Osteocyte (in vitro differentiated cells): ENCODE measurements at regions not wholly inside any gene's neighbourhood (a gene's known extent, or its start where the extent isn't known, plus 50 kb on each side); places are given as distances from the start of the nearest gene placed in this dataset.

Experiments
- DNase-seq: peaks from one replicate; pipeline ENCODE4 v3.0.0; 2021; ENCODE audit warnings: mixed read lengths; ENCODE audit not compliant: unreplicated experiment; ENCODE audit errors: extremely low spot score
- H3K27ac Mint-ChIP-seq: one replicate; pipeline ENCODE4 v1.8.0; 2021; ENCODE audit warnings: mild to moderate bottlenecking, mixed read lengths; ENCODE audit not compliant: unreplicated experiment
- H3K27me3 Mint-ChIP-seq: one replicate; pipeline ENCODE4 v1.8.0; 2021; ENCODE audit warnings: mixed read lengths; ENCODE audit not compliant: unreplicated experiment
- H3K36me3 Mint-ChIP-seq: one replicate; pipeline ENCODE4 v1.8.0; 2021; ENCODE audit warnings: mixed read lengths; ENCODE audit not compliant: unreplicated experiment
- H3K4me1 Mint-ChIP-seq: one replicate; pipeline ENCODE4 v1.8.0; 2021; ENCODE audit warnings: mixed read lengths; ENCODE audit not compliant: unreplicated experiment
- H3K4me3 Mint-ChIP-seq: one replicate; pipeline ENCODE4 v1.8.0; 2021; ENCODE audit warnings: mild to moderate bottlenecking, moderate library complexity, mixed read lengths; ENCODE audit not compliant: unreplicated experiment
- H3K9me3 Mint-ChIP-seq: one replicate; pipeline ENCODE4 v1.8.0; 2021; ENCODE audit warnings: mixed read lengths; ENCODE audit not compliant: unreplicated experiment
- CTCF ChIP-seq: fragments of 200-600 bp; sonication (generic); IDR thresholded peaks from 2 replicates; pipeline ENCODE4 v1.5.0; 2021; ENCODE audit warnings: antibody characterized with exemption, mild to moderate bottlenecking, moderate library complexity

- no peaks in the 10 kb centered on the region for H3K36me3 Mint-ChIP-seq
- no peaks in the 10 kb centered on the region for H3K4me1 Mint-ChIP-seq
- H3K27ac Mint-ChIP-seq = no peak overlapping the region
- H3K27me3 Mint-ChIP-seq = peaks cover 3% of the 10 kb centered on the region
- no peak for TF ChIP-seq CTCF
- no peak for DNase-seq
- H3K9me3 Mint-ChIP-seq = peaks cover 10% of the 10 kb centered on the region
- no peak overlapping the region for H3K4me3 Mint-ChIP-seq
These were observed 152.6 kb downstream of the ZNF621 start for GRCh38 chr3:40677321-40677720.

- DNase-seq = no peak
- no peak for TF ChIP-seq CTCF
- Mint-ChIP-seq H3K27ac (no peak overlapping the region), H3K36me3 (no peaks in the 10 kb centered on the region), H3K9me3 (peaks cover 10% of the 10 kb centered on the region), H3K27me3 (peaks cover 3% of the 10 kb centered on the region), H3K4me3 (no peak overlapping the region), H3K4me1 (no peaks in the 10 kb centered on the region)
These were observed 153.0 kb downstream of the ZNF621 start for GRCh38 chr3:40677749-40678148.

GRCh38 chr3:40679290-40679689 is 154.5 kb downstream of the ZNF621 start:
- Mint-ChIP-seq H3K9me3 (peaks cover 5% of the 10 kb centered on the region), H3K27ac (no peak overlapping the region)

DNA sequence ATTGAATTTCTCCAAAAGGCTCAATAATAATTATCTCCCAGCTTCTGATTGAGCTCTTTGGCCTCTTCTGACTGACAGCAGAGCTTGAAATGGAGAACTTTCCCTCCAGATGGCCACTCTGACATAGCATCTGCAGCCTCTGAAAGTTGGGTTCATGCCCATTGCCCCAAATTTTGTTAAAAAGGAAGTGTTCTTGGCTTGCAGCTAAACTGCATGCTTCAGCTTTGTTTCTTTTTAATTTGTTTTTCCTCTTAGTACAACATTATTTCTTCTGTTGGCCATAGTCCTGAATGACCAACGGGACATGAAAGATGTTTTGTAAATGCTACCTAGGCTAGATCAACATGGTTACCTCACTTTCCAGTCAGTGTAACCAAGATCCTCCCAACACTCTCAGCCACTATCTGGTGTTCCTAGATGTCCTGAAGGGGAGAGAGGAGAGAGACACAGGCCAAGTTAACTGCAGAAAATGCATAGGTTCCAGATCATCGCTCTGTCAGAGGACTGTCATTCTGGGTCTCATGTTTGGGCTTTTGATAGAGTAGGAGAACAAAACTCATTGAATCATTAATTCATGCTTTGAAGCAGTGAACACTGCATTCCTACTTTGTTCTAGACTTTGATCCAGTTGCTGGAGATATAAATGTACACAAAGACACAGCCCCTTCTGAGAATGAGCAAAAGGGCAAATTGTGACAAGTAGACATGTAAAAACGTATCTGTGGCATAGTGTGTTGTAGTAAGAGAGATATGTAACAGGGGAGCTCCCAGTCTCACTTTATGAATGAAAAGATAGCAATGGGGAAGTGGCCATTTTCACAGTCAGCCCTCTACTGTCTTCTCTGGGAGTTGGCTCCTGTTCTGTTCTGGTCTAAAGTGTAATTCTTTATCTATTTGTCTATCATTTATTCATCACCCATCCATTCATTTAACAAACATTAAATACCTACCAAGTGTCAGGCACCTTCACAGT is 156.2 kb downstream of the ZNF621 start:
- TF ChIP-seq CTCF = no peak
- no peak for DNase-seq

More at GRCh38 chr3:40679290-40679689, 154.5 kb downstream of the ZNF621 start:
- DNase-seq = no peak
- Mint-ChIP-seq H3K4me1 (no peaks in the 10 kb centered on the region), H3K36me3 (no peaks in the 10 kb centered on the region), H3K4me3 (no peak overlapping the region), H3K27me3 (peaks cover 3% of the 10 kb centered on the region)
- no peak for TF ChIP-seq CTCF

DNA sequence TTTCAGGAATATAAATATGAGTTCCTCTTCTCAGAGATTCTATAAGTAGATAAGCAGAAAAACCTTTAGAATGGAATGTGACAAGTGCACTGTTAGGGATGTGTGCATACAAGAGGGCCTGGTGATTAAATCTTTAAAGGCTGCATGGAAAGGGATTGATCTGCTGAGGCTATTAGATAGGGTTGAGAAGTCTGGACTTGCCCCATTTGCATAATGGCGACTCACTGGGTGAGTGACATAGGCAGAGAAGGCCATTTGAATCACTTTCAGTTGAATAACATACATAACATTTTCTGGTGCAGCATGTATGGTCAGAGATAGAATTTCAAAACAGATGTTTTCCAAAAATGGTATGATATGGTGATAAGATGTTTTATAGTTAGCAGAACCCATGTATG is 156.9 kb downstream of the ZNF621 start:
- peaks cover 6% of the 10 kb centered on the region for H3K27me3 Mint-ChIP-seq
- no peaks in the 10 kb centered on the region for H3K4me1 Mint-ChIP-seq
- no peak for TF ChIP-seq CTCF
- no peak overlapping the region for H3K27ac Mint-ChIP-seq
- no peaks in the 10 kb centered on the region for H3K9me3 Mint-ChIP-seq
- no peak overlapping the region for H3K4me3 Mint-ChIP-seq
- DNase-seq = no peak
- H3K36me3 Mint-ChIP-seq = no peaks in the 10 kb centered on the region

More for the DNA sequence above, 156.2 kb downstream of the ZNF621 start:
- Mint-ChIP-seq H3K9me3 (no peaks in the 10 kb centered on the region), H3K27ac (no peak overlapping the region), H3K36me3 (no peaks in the 10 kb centered on the region), H3K4me3 (no peak overlapping the region), H3K27me3 (peaks cover 3% of the 10 kb centered on the region), H3K4me1 (no peaks in the 10 kb centered on the region)
